D721Med (cell line): ENCODE measurements at regions not wholly inside any gene's neighbourhood (a gene's known extent, or its start where the extent isn't known, plus 50 kb on each side); places are given as distances from the start of the nearest gene placed in this dataset.

Experiments
- DNase-seq: peaks from one replicate; pipeline ENCODE4 v3.0.0; 2011; ENCODE audit warnings: low spot score; ENCODE audit not compliant: insufficient read length
- FAIRE-seq: peaks from 2 replicates; lab custom pipeline; 2011; peaks lifted over from hg19 to GRCh38; lab: Jason Lieb, UNC
- TF ChIP-seq, protein P1 (sequence below): IDR thresholded peaks from 2 replicates; pipeline ENCODE4 v1.5.1; 2012; ENCODE audit warnings: mild to moderate bottlenecking, control low read depth; ENCODE audit not compliant: insufficient read depth; ENCODE audit errors: missing control alignments

DNA sequence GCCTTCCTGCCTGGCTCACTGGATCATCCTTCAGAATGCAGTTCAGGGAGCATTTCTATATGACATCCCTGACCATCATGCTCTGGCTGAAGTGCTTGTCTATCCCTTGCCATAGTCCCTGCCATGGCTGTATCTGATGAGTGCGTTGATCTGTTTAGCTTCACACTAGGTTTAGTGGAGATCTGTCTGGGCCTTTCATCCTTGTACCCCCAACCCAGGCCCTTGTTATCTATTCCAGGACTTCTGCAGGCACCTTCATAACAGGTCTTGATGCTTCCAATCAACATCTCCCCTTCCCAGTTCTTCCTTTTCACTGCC, 102.4 kb downstream of the QRSL1 start:
- no peak for FAIRE-seq
- TF ChIP-seq, protein P1, sequence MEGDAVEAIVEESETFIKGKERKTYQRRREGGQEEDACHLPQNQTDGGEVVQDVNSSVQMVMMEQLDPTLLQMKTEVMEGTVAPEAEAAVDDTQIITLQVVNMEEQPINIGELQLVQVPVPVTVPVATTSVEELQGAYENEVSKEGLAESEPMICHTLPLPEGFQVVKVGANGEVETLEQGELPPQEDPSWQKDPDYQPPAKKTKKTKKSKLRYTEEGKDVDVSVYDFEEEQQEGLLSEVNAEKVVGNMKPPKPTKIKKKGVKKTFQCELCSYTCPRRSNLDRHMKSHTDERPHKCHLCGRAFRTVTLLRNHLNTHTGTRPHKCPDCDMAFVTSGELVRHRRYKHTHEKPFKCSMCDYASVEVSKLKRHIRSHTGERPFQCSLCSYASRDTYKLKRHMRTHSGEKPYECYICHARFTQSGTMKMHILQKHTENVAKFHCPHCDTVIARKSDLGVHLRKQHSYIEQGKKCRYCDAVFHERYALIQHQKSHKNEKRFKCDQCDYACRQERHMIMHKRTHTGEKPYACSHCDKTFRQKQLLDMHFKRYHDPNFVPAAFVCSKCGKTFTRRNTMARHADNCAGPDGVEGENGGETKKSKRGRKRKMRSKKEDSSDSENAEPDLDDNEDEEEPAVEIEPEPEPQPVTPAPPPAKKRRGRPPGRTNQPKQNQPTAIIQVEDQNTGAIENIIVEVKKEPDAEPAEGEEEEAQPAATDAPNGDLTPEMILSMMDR = no peak
- no peak for DNase-seq

DNA sequence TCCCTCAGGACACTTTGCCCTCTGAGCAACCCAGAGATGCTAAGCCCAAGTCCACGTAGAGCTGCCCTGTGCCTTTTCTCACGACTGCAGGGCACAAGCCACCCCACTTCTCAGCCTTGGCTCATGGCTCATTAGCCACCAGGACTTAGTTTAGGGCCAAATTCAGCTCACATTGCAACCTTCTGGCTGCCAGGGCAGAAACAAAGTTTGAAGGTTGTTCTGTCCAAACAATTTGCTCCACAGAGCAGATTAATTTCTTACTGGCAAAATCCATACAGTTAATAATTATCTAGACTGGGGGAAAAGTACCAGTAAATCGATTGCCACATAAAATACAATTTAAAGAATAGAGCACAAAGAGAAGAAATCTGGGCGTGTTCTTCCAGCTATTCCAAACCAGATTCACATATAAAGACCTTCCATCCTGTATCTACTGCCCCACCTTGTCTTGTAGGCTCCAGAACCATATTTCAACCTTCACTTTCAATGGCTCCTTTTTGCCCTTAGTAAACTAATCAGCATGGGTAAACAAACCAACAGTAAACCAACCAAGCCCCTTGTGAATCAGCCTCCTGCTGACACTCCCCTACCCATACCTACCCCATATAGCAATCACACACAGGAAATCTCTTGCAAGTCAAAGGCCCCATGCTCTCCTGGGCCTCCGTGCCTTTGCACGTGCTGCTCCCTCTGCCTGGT, 101.9 kb downstream of the QRSL1 start:
- FAIRE-seq (no peak), DNase-seq (no peak)

DNA sequence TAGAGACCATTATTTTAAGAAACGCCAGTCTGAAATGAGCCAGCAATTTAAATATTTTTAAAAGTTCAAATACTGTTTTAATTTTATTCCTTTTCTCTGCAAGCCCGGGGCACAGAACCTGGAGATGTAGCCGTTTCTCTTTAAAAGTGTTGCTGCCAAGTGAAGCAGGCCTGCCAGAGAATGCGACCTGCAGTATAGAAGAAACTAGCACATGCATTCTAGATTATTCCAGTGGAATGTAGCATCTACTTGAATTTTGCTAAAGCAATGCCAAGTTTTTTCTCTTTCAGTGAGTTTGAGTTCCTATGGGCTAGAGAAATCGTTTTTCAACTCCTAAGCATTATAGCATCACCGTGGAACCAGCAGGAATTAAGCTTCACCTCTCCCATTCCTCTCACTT, 101.3 kb downstream of the QRSL1 start:
- TF ChIP-seq, protein P1 = no peak
- FAIRE-seq (no peak), DNase-seq (no peak)

More for the DNA sequence above, 101.9 kb downstream of the QRSL1 start:
- TF ChIP-seq, protein P1 = no peak

DNA sequence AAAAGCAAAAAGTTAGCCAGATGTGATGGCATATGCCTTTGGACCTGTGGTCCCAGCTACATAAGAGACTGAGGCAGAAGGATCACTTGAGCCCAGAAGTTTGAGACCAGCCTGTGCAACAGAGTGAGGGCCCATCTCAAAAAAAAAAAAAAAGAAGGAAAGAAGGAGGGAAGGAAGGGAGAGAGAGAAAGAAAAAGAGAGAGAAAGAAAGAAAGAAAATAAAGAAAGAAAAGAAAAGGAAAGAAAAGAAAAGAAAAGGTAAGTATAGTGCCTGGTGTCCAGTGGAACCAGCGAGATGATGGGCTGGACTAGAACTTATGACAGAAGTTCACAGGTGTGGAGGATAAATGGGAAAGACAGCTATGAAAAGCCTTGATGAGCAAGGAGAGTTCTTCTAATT, 100.9 kb downstream of the QRSL1 start:
- FAIRE-seq (no peak), DNase-seq (no peak)
- TF ChIP-seq, protein P1 = no peak

DNA sequence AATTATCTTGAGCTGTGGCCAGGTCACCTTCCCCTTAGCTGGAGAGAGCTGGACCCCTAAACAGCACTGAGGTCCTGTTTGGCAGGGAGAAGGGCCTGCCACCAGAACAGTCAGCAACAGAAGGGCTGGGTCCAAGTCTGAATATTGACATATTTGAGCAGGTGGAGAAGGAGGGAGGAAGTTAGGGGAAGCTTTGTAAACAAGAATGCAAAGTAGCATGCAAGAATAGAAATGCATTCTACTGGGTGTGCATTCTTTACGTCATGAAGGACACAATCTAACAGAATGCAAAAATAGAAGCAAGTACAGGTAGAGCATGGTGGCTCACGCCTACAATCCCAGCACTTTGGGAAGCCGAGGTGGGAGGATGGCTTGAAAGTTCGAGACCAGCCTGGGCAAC, 100.5 kb downstream of the QRSL1 start:
- FAIRE-seq = no peak
- TF ChIP-seq, protein P1 = no peak
- no peak for DNase-seq

DNA sequence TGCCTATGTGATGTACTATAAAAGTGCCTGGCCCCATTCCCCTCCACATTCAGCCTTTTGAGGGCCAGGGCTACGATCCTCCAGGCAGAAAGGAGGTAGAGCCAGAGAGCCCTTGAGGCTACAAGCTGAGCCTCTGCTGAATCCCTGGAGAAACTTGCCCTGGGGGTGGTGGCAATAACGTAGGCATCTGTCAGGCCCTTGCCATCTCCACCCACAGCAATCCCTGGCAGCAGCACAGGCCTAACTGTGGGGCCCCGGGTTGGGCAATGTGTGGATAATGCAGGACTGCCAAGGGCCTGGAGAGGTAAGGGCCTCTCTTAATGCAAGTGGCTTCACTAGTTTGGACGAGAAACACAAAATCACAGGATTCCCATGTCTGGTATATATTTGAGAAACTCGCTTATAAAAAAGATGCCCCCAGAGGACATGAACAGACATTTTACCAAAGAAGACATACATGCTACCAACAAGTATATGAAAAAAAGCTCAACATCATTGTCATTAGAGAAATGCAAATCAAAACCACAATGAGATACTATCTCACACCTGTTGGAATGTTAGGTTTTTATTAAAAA, 99.0 kb downstream of the QRSL1 start:
- TF ChIP-seq, protein P1 = no peak
- FAIRE-seq (no peak), DNase-seq (no peak)

DNA sequence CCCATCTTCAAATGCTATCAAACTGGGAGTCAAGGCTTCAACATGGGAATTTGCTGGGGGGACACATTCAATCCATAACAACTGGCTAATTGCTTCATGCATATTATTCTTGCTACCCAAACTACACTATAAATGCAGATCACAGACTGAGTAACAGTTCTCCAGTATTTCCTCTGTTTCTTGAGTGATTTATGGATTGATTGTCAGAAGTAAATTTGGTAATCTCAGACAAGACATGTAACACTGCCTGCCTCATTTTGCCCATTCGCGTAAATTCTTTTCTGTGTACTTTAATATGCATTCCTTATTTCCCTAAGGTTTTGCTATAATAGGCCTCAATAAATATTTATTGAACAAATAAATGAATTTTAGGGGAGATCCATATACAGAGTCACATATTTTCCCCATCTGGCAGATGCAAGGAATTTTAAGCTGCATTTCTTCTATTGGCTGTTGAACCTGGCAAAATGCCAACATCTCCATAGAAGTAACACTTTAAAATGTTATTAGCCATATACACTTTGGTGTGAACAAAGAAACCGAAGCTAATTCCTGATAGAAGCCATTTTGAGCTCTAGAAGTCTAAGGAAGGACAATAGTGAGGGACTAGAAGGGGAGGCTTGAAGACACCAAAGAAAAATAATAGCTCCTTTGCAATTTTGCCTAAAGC, 98.2 kb downstream of the QRSL1 start:
- no peak for FAIRE-seq
- TF ChIP-seq, protein P1 = no peak
- no peak for DNase-seq
